Kidney (tissue), 13 donors: ENCODE measurements at regions not wholly inside any gene's neighbourhood (a gene's known extent, or its start where the extent isn't known, plus 50 kb on each side); places are given as distances from the start of the nearest gene placed in this dataset.
A peak's percentile ranks its signal among the peaks of the same experiment; 100 is the strongest.
"Not testable (repeated sequence)": the region's sequence is repeated elsewhere in the genome, so short reads cannot be mapped to it uniquely, and the experiment has no call there.

Experiments used
- DNase-seq, 5 donors: peaks; one replicate each; pipeline ENCODE4 v3.0.0-alpha.2; 2013 to 2020
- FAIRE-seq: peaks from 2 replicates; lab custom pipeline; 2012; peaks lifted over from hg19 to GRCh38; lab: Jason Lieb, UNC
- H3K27ac ChIP-seq, 2 donors: one replicate each; pipeline ENCODE4 v1.7.0; 2013; ENCODE audit warnings: low read depth in 2 of 2, low read length in 2 of 2, inconsistent platforms in 1 of 2
- H3K27me3 ChIP-seq: one replicate; pipeline ENCODE4 v1.7.1; 2013; ENCODE audit warnings: low read length, inconsistent platforms; ENCODE audit not compliant: control insufficient read depth, insufficient read depth
- H3K36me3 ChIP-seq, 3 donors: one replicate each; pipeline versions ENCODE4 v1.7.0 to v1.7.1; 2013; ENCODE audit warnings: low read length in 3 of 3, control low read depth in 1 of 3, inconsistent platforms in 1 of 3; ENCODE audit not compliant: insufficient read depth in 3 of 3, control insufficient read depth in 2 of 3
- H3K4me1 ChIP-seq, 3 donors: one replicate each; pipeline versions ENCODE4 v1.7.0 to v1.7.1; 2013; ENCODE audit warnings: low read length in 3 of 3, inconsistent platforms in 1 of 3, low read depth in 1 of 3; ENCODE audit not compliant: control insufficient read depth in 2 of 3, insufficient read depth in 2 of 3
- H3K4me3 ChIP-seq, 3 donors: one replicate each; pipeline versions ENCODE4 v1.7.0 to v1.8.1; 2013; ENCODE audit warnings: low read length in 3 of 3, control low read depth in 1 of 3, inconsistent platforms in 1 of 3
- H3K9ac ChIP-seq, 3 donors: one replicate each; pipeline versions ENCODE4 v1.7.0 to v1.7.1; 2013; ENCODE audit warnings: low read length in 3 of 3, control low read depth in 1 of 3, inconsistent platforms in 1 of 3
- H3K9me3 ChIP-seq, 3 donors: one replicate each; pipeline versions ENCODE4 v1.7.0 to v1.7.1; 2013; ENCODE audit warnings: low read length in 3 of 3, control low read depth in 1 of 3, inconsistent platforms in 1 of 3; ENCODE audit not compliant: control insufficient read depth in 2 of 3, insufficient read depth in 1 of 3
- CTCF ChIP-seq: IDR thresholded peaks from 3 replicates; pipeline ENCODE4 v1.5.1; 2012; ENCODE audit warnings: mild to moderate bottlenecking, moderate library complexity, borderline replicate concordance; ENCODE audit not compliant: insufficient read depth; ENCODE audit errors: extremely low read depth
- intact Hi-C: fragments of 100-400 bp; cut with DNase I; formaldehyde crosslinking; loops from one replicate; pipeline ENCODE4 v1.11.1; 2022
- donor health status: control.
- donor health status: control.
- donor health status: control.
- donor health status: control.
- donor health status: control.
- donor health status: DM: yes; HTN: yes; CAD: no.
- donor health status: Normal renal cell carcinoma (clear cell type).

GRCh38 chr3:67940210-67940952, 286.0 kb upstream of the SUCLG2 start:
- Histone ChIP-seq H3K27me3 (no peaks in the 10 kb centered on the region), H3K4me1 (no peaks in the 10 kb centered on the region), H3K9ac (no peak overlapping the region), H3K36me3 (no peaks in the 10 kb centered on the region), H3K9me3 (peaks cover 0 to 5% (median 0%) of the 10 kb centered on the region in 3 donors), H3K27ac (no peak overlapping the region), H3K4me3 (no peak overlapping the region)
- FAIRE-seq (peak; percentile 58), DNase-seq (peak in 1 of 5 donors; percentile 13)
- intact Hi-C loops, result no loop called here
- TF ChIP-seq CTCF, result no peak

DNA sequence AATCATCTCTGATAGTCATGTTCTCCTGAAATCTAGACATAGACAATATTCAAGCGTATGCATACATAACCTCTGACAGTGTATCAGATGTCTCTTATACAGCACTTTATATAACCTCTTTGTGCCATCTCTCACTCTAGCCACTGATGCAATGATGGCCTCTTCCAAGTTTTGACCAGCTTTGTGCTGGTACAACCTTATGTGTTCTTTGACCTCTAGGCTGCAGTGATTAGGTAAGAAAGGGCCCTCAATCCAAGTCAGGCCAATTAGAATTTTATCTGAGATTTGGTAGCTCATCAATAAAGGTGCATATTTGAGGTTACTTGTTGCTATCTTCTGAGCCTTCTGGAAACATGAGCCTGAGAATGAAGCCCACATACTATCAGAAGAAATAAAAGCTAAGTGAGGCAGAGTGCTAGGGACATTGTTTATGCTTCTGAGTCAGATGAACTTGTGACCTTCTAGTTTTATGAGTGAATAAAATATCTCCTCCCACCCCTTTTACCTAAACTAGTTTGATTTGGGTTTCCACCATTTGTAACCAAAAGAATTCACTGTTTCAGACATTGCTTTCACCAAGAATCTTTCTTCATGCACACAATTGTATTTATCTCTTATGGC, 283.2 kb upstream of the SUCLG2 start:
- Histone ChIP-seq H3K27ac (no peak overlapping the region), H3K36me3 (no peaks in the 10 kb centered on the region), H3K27me3 (no peaks in the 10 kb centered on the region), H3K4me1 (no peaks in the 10 kb centered on the region), H3K9me3 (peaks cover 0 to 9% (median 0%) of the 10 kb centered on the region in 3 donors), H3K4me3 (no peak overlapping the region), H3K9ac (no peak overlapping the region)
- no peak for DNase-seq
- FAIRE-seq, result no peak
- no peak for TF ChIP-seq CTCF
- intact Hi-C loops, result no loop called here

- H3K36me3 ChIP-seq, H3K9me3 ChIP-seq, FAIRE-seq, H3K9ac ChIP-seq, H3K27me3 ChIP-seq, H3K27ac ChIP-seq, DNase-seq, H3K4me3 ChIP-seq, H3K4me1 ChIP-seq, intact Hi-C loops: not testable (repeated sequence)
Measured at GRCh38 chr3:67930394-67930793, 276.0 kb upstream of the SUCLG2 start.

DNA sequence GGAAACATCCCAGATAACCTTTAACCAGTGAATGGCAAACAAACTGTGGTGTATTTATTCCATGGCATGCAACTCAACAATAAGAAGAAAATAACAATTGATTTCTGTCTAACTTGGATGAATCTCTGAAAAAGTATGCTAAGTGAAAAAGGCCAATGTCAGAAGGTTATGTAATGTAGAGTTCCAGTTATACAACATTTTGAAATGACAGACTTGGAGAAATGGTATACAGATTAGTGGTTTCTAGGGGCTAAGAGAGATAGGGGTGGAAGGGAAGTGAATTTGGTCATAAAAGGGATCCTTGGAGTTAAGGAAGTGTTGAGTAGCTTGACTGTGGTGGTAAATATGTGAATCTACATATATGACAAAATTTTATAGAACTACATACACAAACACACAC, 269.4 kb upstream of the SUCLG2 start:
- FAIRE-seq (no peak), DNase-seq (no peak)
- Histone ChIP-seq H3K4me1 (no peaks in the 10 kb centered on the region), H3K27me3 (no peaks in the 10 kb centered on the region), H3K27ac (no peak overlapping the region), H3K9me3 (peaks cover 0 to 6% (median 2%) of the 10 kb centered on the region in 3 donors), H3K9ac (no peak overlapping the region), H3K36me3 (no peaks in the 10 kb centered on the region), H3K4me3 (no peak overlapping the region)
- TF ChIP-seq CTCF, result no peak
- intact Hi-C loops, result no loop called here
